Liver (tissue), 8 donors: ENCODE measurements at regions not wholly inside any gene's neighbourhood (a gene's known extent, or its start where the extent isn't known, plus 50 kb on each side); places are given as distances from the start of the nearest gene placed in this dataset.

Experiments used
- DNase-seq: peaks from one replicate; pipeline ENCODE4 v3.0.0-alpha.2; 2017; ENCODE audit warnings: low spot score
- H3K27ac ChIP-seq, 2 donors: one replicate each; pipeline ENCODE4 v1.7.0; 2013; ENCODE audit warnings: inconsistent platforms in 2 of 2, low read length in 2 of 2, control low read depth in 1 of 2, low read depth in 1 of 2, mild to moderate bottlenecking in 1 of 2
- H3K27me3 ChIP-seq, 4 donors: one replicate each; pipeline versions ENCODE4 v1.6.1 to v1.7.0; 2013; ENCODE audit warnings: low read length in 3 of 4, inconsistent platforms in 1 of 4, mild to moderate bottlenecking in 1 of 4, moderate library complexity in 1 of 4; ENCODE audit not compliant: control insufficient read depth in 4 of 4, insufficient read depth in 4 of 4
- H3K36me3 ChIP-seq, 4 donors: one replicate each; pipeline versions ENCODE4 v1.6.1 to v1.7.0; 2013; ENCODE audit warnings: low read length in 3 of 4, mild to moderate bottlenecking in 3 of 4, low read depth in 1 of 4, moderate library complexity in 1 of 4; ENCODE audit not compliant: control insufficient read depth in 4 of 4, insufficient read depth in 3 of 4
- H3K4me1 ChIP-seq, 4 donors: one replicate each; pipeline versions ENCODE4 v1.6.1 to v1.7.0; 2013; ENCODE audit warnings: low read length in 3 of 4, mild to moderate bottlenecking in 3 of 4, moderate library complexity in 1 of 4; ENCODE audit not compliant: control insufficient read depth in 4 of 4, insufficient read depth in 4 of 4
- H3K4me3 ChIP-seq, 3 donors: one replicate each; pipeline versions ENCODE4 v1.6.1 to v1.7.0; 2013; ENCODE audit warnings: low read length in 3 of 3, control low read depth in 1 of 3, low read depth in 1 of 3, mild to moderate bottlenecking in 1 of 3
- H3K9ac ChIP-seq, 2 donors: one replicate each; pipeline ENCODE4 v1.7.0; 2013; ENCODE audit warnings: low read length in 2 of 2, mild to moderate bottlenecking in 2 of 2, moderate library complexity in 2 of 2, control low read depth in 1 of 2, low read depth in 1 of 2
- H3K9me3 ChIP-seq, 4 donors: one replicate each; pipeline versions ENCODE4 v1.6.1 to v1.7.0; 2013; ENCODE audit warnings: low read length in 3 of 4; ENCODE audit not compliant: control insufficient read depth in 4 of 4
- ATF3 ChIP-seq: IDR thresholded peaks from 2 replicates; pipeline ENCODE4 v1.6.1; 2016; ENCODE audit warnings: antibody characterized with exemption
- EGR1 ChIP-seq, 2 donors: IDR thresholded peaks; 2 replicates each; pipeline ENCODE4 v1.6.1; 2016 to 2018; ENCODE audit warnings: antibody characterized with exemption in 2 of 2, low read depth in 2 of 2
- FOXA1 ChIP-seq: IDR thresholded peaks from 2 replicates; pipeline ENCODE4 v1.6.1; 2016; ENCODE audit warnings: antibody characterized with exemption
- FOXA2 ChIP-seq: IDR thresholded peaks from 2 replicates; pipeline ENCODE4 v1.6.1; 2016; ENCODE audit warnings: antibody characterized with exemption
- GABPA ChIP-seq, 2 donors: IDR thresholded peaks in 1 of 2; conservative IDR thresholded peaks in 1 of 2; 2 replicates each; pipeline ENCODE4 v1.6.1; 2016; ENCODE audit warnings: antibody characterized with exemption in 2 of 2, mild to moderate bottlenecking in 1 of 2, moderate library complexity in 1 of 2
- HNF4A ChIP-seq, 2 donors: conservative IDR thresholded peaks; 2 replicates each; pipeline ENCODE4 v1.6.1; 2016; ENCODE audit warnings: antibody characterized with exemption in 2 of 2, mild to moderate bottlenecking in 2 of 2
- HNF4G ChIP-seq: IDR thresholded peaks from 2 replicates; pipeline ENCODE4 v1.6.1; 2016; ENCODE audit warnings: antibody characterized with exemption
- JUND ChIP-seq, 2 donors: IDR thresholded peaks; 2 replicates each; pipeline ENCODE4 v1.6.1; 2016; ENCODE audit warnings: antibody characterized with exemption in 2 of 2
- MAX ChIP-seq: IDR thresholded peaks from 2 replicates; pipeline ENCODE4 v1.6.1; 2016; ENCODE audit warnings: antibody characterized with exemption
- NR2F2 ChIP-seq: IDR thresholded peaks from 2 replicates; pipeline ENCODE4 v1.6.1; 2016; ENCODE audit warnings: antibody characterized with exemption
- RAD21 ChIP-seq, 2 donors: IDR thresholded peaks; 2 replicates each; pipeline ENCODE4 v1.6.1; 2016; ENCODE audit warnings: antibody characterized with exemption in 2 of 2, mild to moderate bottlenecking in 2 of 2
- RXRA ChIP-seq, 2 donors: IDR thresholded peaks; 2 replicates each; pipeline ENCODE4 v1.6.1; 2017 to 2018; ENCODE audit warnings: antibody characterized with exemption in 2 of 2, mild to moderate bottlenecking in 1 of 2
- SP1 ChIP-seq: IDR thresholded peaks from 2 replicates; pipeline ENCODE4 v1.6.1; 2018; ENCODE audit warnings: antibody characterized with exemption, mild to moderate bottlenecking
- TAF1 ChIP-seq: conservative IDR thresholded peaks from 2 replicates; pipeline ENCODE4 v1.6.1; 2016; ENCODE audit warnings: antibody characterized with exemption, mild to moderate bottlenecking
- YY1 ChIP-seq: IDR thresholded peaks from 2 replicates; pipeline ENCODE4 v1.6.1; 2016; ENCODE audit warnings: antibody characterized with exemption, mild to moderate bottlenecking
- ZBTB33 ChIP-seq: IDR thresholded peaks from 2 replicates; pipeline ENCODE4 v1.6.1; 2016; ENCODE audit warnings: antibody characterized with exemption
- WGBS: extraction: QIAGEN DNeasy Blood & Tissue Kit; methylation state at CpG from one replicate; pipeline ENCODE4 v1.1.7; 2013; 5-methylcytosine and 5-hydroxymethylcytosine counted together
- TF ChIP-seq, protein P1 (sequence below): fragments of 150-350 bp; IDR thresholded peaks from 2 replicates; pipeline ENCODE4 v1.5.1; 2017; ENCODE audit warnings: improper control_type of control experiment, low read depth, low read length; ENCODE audit not compliant: missing input control
- TF ChIP-seq, protein P2 (sequence below): IDR thresholded peaks from 2 replicates; pipeline ENCODE4 v1.6.1; 2016; ENCODE audit warnings: antibody characterized with exemption, mild to moderate bottlenecking
- donor health status: healthy.
- donor health status: healthy.
- donor health status: healthy.
- donor health status: healthy.
- donor health status: healthy.

GRCh38 chr13:40165316-40165932 lies 501.0 kb downstream of the FOXO1 start:
- no peak for DNase-seq
- Histone ChIP-seq H3K4me1 (no peaks in the 10 kb centered on the region), H3K27me3 (no peaks in the 10 kb centered on the region), H3K9ac (no peak overlapping the region), H3K27ac (no peak overlapping the region), H3K9me3 (no peaks in the 10 kb centered on the region), H3K36me3 (no peaks in the 10 kb centered on the region), H3K4me3 (no peak overlapping the region)
- TF ChIP-seq RXRA (IDR thresholded peaks at IDR 0.05) = no peak
- no peak for TF ChIP-seq ZBTB33
- no peak for TF ChIP-seq NR2F2
- no peak for TF ChIP-seq HNF4G
- no peak for TF ChIP-seq GABPA (IDR thresholded peaks at IDR 0.05 in 1 of 2, conservative IDR thresholded peaks at IDR 0.05 in 1 of 2)
- TF ChIP-seq JUND (IDR thresholded peaks at IDR 0.05) = no peak
- TF ChIP-seq, protein P1, sequence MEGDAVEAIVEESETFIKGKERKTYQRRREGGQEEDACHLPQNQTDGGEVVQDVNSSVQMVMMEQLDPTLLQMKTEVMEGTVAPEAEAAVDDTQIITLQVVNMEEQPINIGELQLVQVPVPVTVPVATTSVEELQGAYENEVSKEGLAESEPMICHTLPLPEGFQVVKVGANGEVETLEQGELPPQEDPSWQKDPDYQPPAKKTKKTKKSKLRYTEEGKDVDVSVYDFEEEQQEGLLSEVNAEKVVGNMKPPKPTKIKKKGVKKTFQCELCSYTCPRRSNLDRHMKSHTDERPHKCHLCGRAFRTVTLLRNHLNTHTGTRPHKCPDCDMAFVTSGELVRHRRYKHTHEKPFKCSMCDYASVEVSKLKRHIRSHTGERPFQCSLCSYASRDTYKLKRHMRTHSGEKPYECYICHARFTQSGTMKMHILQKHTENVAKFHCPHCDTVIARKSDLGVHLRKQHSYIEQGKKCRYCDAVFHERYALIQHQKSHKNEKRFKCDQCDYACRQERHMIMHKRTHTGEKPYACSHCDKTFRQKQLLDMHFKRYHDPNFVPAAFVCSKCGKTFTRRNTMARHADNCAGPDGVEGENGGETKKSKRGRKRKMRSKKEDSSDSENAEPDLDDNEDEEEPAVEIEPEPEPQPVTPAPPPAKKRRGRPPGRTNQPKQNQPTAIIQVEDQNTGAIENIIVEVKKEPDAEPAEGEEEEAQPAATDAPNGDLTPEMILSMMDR = no peak
- no peak for TF ChIP-seq TAF1
- no peak for TF ChIP-seq SP1
- TF ChIP-seq RAD21 (IDR thresholded peaks at IDR 0.05) = no peak
- no peak for TF ChIP-seq ATF3
- WGBS = 55% methylated on average over 2 of the region's 2 CpGs

- Histone ChIP-seq H3K36me3 (no peaks in the 10 kb centered on the region), H3K27ac (no peak overlapping the region), H3K9me3 (no peaks in the 10 kb centered on the region), H3K27me3 (no peaks in the 10 kb centered on the region), H3K4me1 (no peaks in the 10 kb centered on the region), H3K9ac (no peak overlapping the region), H3K4me3 (no peak overlapping the region)
- no peak for TF ChIP-seq NR2F2
- no peak for TF ChIP-seq RAD21 (IDR thresholded peaks at IDR 0.05)
- no peak for TF ChIP-seq GABPA (IDR thresholded peaks at IDR 0.05 in 1 of 2, conservative IDR thresholded peaks at IDR 0.05 in 1 of 2)
- no peak for TF ChIP-seq SP1
- TF ChIP-seq ATF3 = no peak
- no peak for TF ChIP-seq EGR1 (IDR thresholded peaks at IDR 0.05; ENCODE audit: low read depth in 2 of 2)
- no peak for TF ChIP-seq TAF1
- TF ChIP-seq FOXA2 = no peak
- TF ChIP-seq JUND (IDR thresholded peaks at IDR 0.05) = no peak
- no peak for TF ChIP-seq ZBTB33
- TF ChIP-seq, protein P2, sequence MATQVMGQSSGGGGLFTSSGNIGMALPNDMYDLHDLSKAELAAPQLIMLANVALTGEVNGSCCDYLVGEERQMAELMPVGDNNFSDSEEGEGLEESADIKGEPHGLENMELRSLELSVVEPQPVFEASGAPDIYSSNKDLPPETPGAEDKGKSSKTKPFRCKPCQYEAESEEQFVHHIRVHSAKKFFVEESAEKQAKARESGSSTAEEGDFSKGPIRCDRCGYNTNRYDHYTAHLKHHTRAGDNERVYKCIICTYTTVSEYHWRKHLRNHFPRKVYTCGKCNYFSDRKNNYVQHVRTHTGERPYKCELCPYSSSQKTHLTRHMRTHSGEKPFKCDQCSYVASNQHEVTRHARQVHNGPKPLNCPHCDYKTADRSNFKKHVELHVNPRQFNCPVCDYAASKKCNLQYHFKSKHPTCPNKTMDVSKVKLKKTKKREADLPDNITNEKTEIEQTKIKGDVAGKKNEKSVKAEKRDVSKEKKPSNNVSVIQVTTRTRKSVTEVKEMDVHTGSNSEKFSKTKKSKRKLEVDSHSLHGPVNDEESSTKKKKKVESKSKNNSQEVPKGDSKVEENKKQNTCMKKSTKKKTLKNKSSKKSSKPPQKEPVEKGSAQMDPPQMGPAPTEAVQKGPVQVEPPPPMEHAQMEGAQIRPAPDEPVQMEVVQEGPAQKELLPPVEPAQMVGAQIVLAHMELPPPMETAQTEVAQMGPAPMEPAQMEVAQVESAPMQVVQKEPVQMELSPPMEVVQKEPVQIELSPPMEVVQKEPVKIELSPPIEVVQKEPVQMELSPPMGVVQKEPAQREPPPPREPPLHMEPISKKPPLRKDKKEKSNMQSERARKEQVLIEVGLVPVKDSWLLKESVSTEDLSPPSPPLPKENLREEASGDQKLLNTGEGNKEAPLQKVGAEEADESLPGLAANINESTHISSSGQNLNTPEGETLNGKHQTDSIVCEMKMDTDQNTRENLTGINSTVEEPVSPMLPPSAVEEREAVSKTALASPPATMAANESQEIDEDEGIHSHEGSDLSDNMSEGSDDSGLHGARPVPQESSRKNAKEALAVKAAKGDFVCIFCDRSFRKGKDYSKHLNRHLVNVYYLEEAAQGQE = no peak
- TF ChIP-seq, protein P1 = no peak
- no peak for TF ChIP-seq FOXA1
- no peak for TF ChIP-seq HNF4G
- no peak for TF ChIP-seq RXRA (IDR thresholded peaks at IDR 0.05)
- no peak for TF ChIP-seq HNF4A (conservative IDR thresholded peaks at IDR 0.05)
- TF ChIP-seq MAX = no peak
- no peak for TF ChIP-seq YY1
- DNase-seq = no peak
- WGBS = 93% methylated on average over 6 of the region's 6 CpGs
These were observed 499.1 kb downstream of the FOXO1 start for GRCh38 chr13:40167327-40167726.
